ENCODE measurements at regions not wholly inside any gene's neighbourhood (a gene's known extent, or its start where the extent isn't known, plus 50 kb on each side); places are given as distances from the start of the nearest gene placed in this dataset.

DNA sequence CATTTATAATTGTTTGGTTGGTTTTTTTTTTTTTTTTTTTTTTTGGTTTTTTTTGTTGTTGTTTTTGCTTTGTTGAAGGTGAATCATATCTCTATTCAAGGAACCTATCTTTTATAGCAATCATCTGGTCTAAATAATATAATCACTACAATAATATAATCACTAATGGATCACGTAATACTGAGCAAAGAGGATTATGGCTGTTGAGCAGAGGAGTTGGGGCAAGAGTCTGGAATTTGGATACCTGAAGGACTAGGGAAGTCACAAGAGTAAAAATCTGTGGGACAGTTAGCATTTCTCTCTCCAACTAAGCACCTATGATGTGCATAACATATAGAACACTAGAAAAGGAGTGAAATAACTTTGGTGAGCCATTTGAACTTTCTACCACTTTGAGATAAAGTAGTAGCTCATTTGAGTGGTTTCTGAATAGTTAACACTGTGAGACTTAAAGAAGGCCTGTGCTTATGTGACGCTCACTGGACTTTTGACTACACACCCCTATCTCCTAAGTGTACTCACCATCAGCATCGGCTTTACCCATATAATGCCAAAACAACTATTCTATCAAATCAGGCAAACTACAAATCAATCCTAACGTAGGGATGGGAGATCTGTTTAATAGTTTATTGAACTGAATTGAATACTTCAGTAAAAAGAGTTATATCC lies 564.9 kb upstream of the TUSC1 start:
- TF ChIP-seq CTCF (IDR thresholded peaks at IDR 0.05; ENCODE audit: insufficient read depth, low read length) (no peak), GABPA (IDR thresholded peaks at IDR 0.05; ENCODE audit: low read depth) (no peak), POLR2AphosphoS5 (IDR thresholded peaks at IDR 0.05; ENCODE audit: low read depth) (no peak), SPI1 (IDR thresholded peaks at IDR 0.05; ENCODE audit: borderline replicate concordance, low read depth) (no peak), REST (IDR thresholded peaks at IDR 0.05; ENCODE audit: insufficient replicate concordance, low read depth) (no peak)
